H9 (cell line): ENCODE measurements at regions not wholly inside any gene's neighbourhood (a gene's known extent, or its start where the extent isn't known, plus 50 kb on each side); places are given as distances from the start of the nearest gene placed in this dataset.

ENCODE experiments used
- DNase-seq: peaks from one replicate; pipeline ENCODE4 v3.0.0-alpha.2; 2017
- H2AFZ ChIP-seq: one replicate; pipeline ENCODE4 v1.6.1; 2013; ENCODE audit warnings: mild to moderate bottlenecking, low read length, control low read depth, moderate library complexity
- H2AK5ac ChIP-seq: 2 replicates; pipeline ENCODE4 v1.6.1; 2013; ENCODE audit warnings: low read length, control low read depth, mixed read lengths; ENCODE audit not compliant: insufficient read length
- H2BK120ac ChIP-seq: one replicate; pipeline ENCODE4 v1.6.1; 2013; ENCODE audit warnings: low read depth, mild to moderate bottlenecking, low read length, control low read depth, inconsistent platforms; ENCODE audit not compliant: poor library complexity, severe bottlenecking
- H2BK12ac ChIP-seq: 2 replicates; pipeline ENCODE4 v1.6.1; 2013; ENCODE audit warnings: low read length, control low read depth, mixed read lengths, low read depth; ENCODE audit not compliant: insufficient read length
- H2BK15ac ChIP-seq: 2 replicates; pipeline ENCODE4 v1.6.1; 2013; ENCODE audit warnings: low read depth, low read length, control low read depth
- H2BK20ac ChIP-seq: one replicate; pipeline ENCODE4 v1.6.1; 2013; ENCODE audit warnings: low read depth, mild to moderate bottlenecking, low read length, control low read depth, inconsistent platforms; ENCODE audit not compliant: poor library complexity, severe bottlenecking
- H2BK5ac ChIP-seq: 2 replicates; pipeline ENCODE4 v1.6.1; 2013; ENCODE audit warnings: low read length, control low read depth, mixed read lengths; ENCODE audit not compliant: insufficient read length
- H3K14ac ChIP-seq: 2 replicates; pipeline ENCODE4 v1.6.1; 2013; ENCODE audit warnings: low read length, control low read depth; ENCODE audit not compliant: insufficient read depth
- H3K18ac ChIP-seq: 2 replicates; pipeline ENCODE4 v1.6.1; 2013; ENCODE audit warnings: low read depth, mild to moderate bottlenecking, mixed read lengths, low read length, control low read depth; ENCODE audit not compliant: insufficient read length
- H3K23ac ChIP-seq: 2 replicates; pipeline ENCODE4 v1.6.1; 2013; ENCODE audit warnings: low read length, control low read depth, mixed read lengths, low read depth; ENCODE audit not compliant: insufficient read length
- H3K23me2 ChIP-seq: 2 replicates; pipeline ENCODE4 v1.6.1; 2013; ENCODE audit warnings: low read depth, mild to moderate bottlenecking, mixed read lengths, low read length, control low read depth; ENCODE audit not compliant: insufficient read length, poor library complexity, severe bottlenecking
- H3K27ac ChIP-seq: 2 replicates; pipeline ENCODE4 v1.5.1; 2013; ENCODE audit warnings: low read length, control low read depth, mixed read lengths, low read depth; ENCODE audit not compliant: insufficient read length
- H3K27me3 ChIP-seq: 2 replicates; pipeline ENCODE4 v1.6.1; 2013; ENCODE audit warnings: low read length, control low read depth, inconsistent platforms; ENCODE audit not compliant: insufficient read depth
- H3K4ac ChIP-seq: 2 replicates; pipeline ENCODE4 v1.6.1; 2013; ENCODE audit warnings: low read depth, mild to moderate bottlenecking, control low read depth, inconsistent platforms, low read length, moderate library complexity
- H3K4me1 ChIP-seq: 2 replicates; pipeline ENCODE4 v1.6.1; 2013; ENCODE audit warnings: low read length, control low read depth, inconsistent platforms; ENCODE audit not compliant: insufficient read depth
- H3K4me2 ChIP-seq: 2 replicates; pipeline ENCODE4 v1.6.1; 2013; ENCODE audit warnings: low read length, control low read depth, mixed read lengths; ENCODE audit not compliant: insufficient read length, insufficient read depth
- H3K56ac ChIP-seq: 2 replicates; pipeline ENCODE4 v1.6.1; 2013; ENCODE audit warnings: low read depth, mild to moderate bottlenecking, mixed read lengths, low read length, control low read depth; ENCODE audit not compliant: insufficient read length
- H3K79me1 ChIP-seq: 2 replicates; pipeline ENCODE4 v1.6.1; 2013; ENCODE audit warnings: low read depth, mild to moderate bottlenecking, moderate library complexity, low read length, control low read depth, inconsistent platforms; ENCODE audit not compliant: insufficient read depth, poor library complexity, severe bottlenecking
- H3K79me2 ChIP-seq: 2 replicates; pipeline ENCODE4 v1.6.1; 2013; ENCODE audit warnings: low read length, control low read depth, inconsistent platforms; ENCODE audit not compliant: insufficient read depth
- H3K9ac ChIP-seq: 2 replicates; pipeline ENCODE4 v1.6.1; 2013; ENCODE audit warnings: low read length, control low read depth, mixed read lengths; ENCODE audit not compliant: insufficient read length; ENCODE audit errors: extremely low read depth
- H3K9me3 ChIP-seq: one replicate; pipeline ENCODE4 v1.6.1; 2013; ENCODE audit warnings: low read depth, low read length, inconsistent platforms; ENCODE audit not compliant: control insufficient read depth
- H3T11ph ChIP-seq: one replicate; pipeline ENCODE4 v1.6.1; 2013; ENCODE audit warnings: mild to moderate bottlenecking, low read length, control low read depth, inconsistent platforms
- H4K20me1 ChIP-seq: one replicate; pipeline ENCODE4 v1.6.1; 2013; ENCODE audit not compliant: control insufficient read depth, insufficient read length, insufficient read depth
- H4K5ac ChIP-seq: 2 replicates; pipeline ENCODE4 v1.6.1; 2013; ENCODE audit warnings: low read depth, mild to moderate bottlenecking, mixed read lengths, low read length, control low read depth; ENCODE audit not compliant: insufficient read length
- H4K8ac ChIP-seq: replicated peaks from 2 replicates; pipeline ENCODE4 v1.6.1; 2013; ENCODE audit warnings: low read length, control low read depth, mixed read lengths, low read depth; ENCODE audit not compliant: insufficient read length
- H4K91ac ChIP-seq: 2 replicates; pipeline ENCODE4 v1.6.1; 2013; ENCODE audit warnings: low read depth, mild to moderate bottlenecking, moderate library complexity, mixed read lengths, low read length, control low read depth; ENCODE audit not compliant: insufficient read length
- H3K27ac Mint-ChIP-seq, 3 experiments: 2 replicates in 2 of 3; 3 replicates in 1 of 3; pipeline ENCODE4 v1.8.0; 2020 to 2021; ENCODE audit warnings: mixed read lengths in 3 of 3, mild to moderate bottlenecking in 1 of 3, moderate library complexity in 1 of 3
- H3K27me3 Mint-ChIP-seq: 2 replicates; pipeline ENCODE4 v1.8.0; 2021; ENCODE audit warnings: low read depth, mild to moderate bottlenecking, moderate library complexity, mixed read lengths
- H3K36me3 Mint-ChIP-seq, 3 experiments: 2 replicates in 2 of 3; 3 replicates in 1 of 3; pipeline ENCODE4 v1.8.0; 2020 to 2021; ENCODE audit warnings: low read depth in 3 of 3, mixed read lengths in 3 of 3; ENCODE audit not compliant: insufficient read depth in 1 of 3
- H3K4me1 Mint-ChIP-seq, 2 experiments: 2 replicates each; pipeline ENCODE4 v1.8.0; 2020; ENCODE audit warnings: mixed read lengths in 2 of 2
- H3K4me3 Mint-ChIP-seq, 2 experiments: 2 replicates in 1 of 2; 3 replicates in 1 of 2; pipeline ENCODE4 v1.8.0; 2020 to 2021; ENCODE audit warnings: mild to moderate bottlenecking in 2 of 2, mixed read lengths in 2 of 2, moderate library complexity in 1 of 2
- H3K9me3 Mint-ChIP-seq, 2 experiments: 2 replicates in 1 of 2; 3 replicates in 1 of 2; pipeline ENCODE4 v1.8.0; 2020; ENCODE audit warnings: mild to moderate bottlenecking in 2 of 2, mixed read lengths in 2 of 2, moderate library complexity in 1 of 2
- WGBS: extraction: QIAGEN DNeasy Blood & Tissue Kit; methylation state at CpG from one replicate; pipeline ENCODE4 v1.1.7; 2013; ENCODE audit warnings: missing lambda C conversion rate, low lambda C conversion rate, mixed read lengths; ENCODE audit not compliant: insufficient read length; ENCODE audit errors: extremely low coverage; 5-methylcytosine and 5-hydroxymethylcytosine counted together
- TF ChIP-seq, protein P1 (sequence below): fragments of 200-600 bp; sonication (generic); conservative IDR thresholded peaks from 3 replicates; pipeline ENCODE4 v1.8.0; 2021; ENCODE audit warnings: antibody characterized with exemption, mild to moderate bottlenecking

- DNase-seq, result no peak
- Mint-ChIP-seq H3K27me3 (no peaks in the 10 kb centered on the region), H3K27ac (no peak overlapping the region), H3K36me3 (no peaks in the 10 kb centered on the region; a peak in 1 of 7 replicates), H3K9me3 (no peaks in the 10 kb centered on the region; a peak in 1 of 5 replicates), H3K4me3 (no peak overlapping the region), H3K4me1 (peaks cover under 1 to 3% of the 10 kb centered on the region in 2 experiments; a peak in 2 of 4 replicates)
- Histone ChIP-seq H2AK5ac (no peak overlapping the region), H4K20me1 (no peaks in the 10 kb centered on the region), H2BK12ac (no peak overlapping the region), H3K4me2 (no peak overlapping the region), H2BK15ac (no peak overlapping the region), H3K9ac (no peak overlapping the region), H2BK20ac (no peak overlapping the region), H4K91ac (no peak overlapping the region), H3K23me2 (no peaks in the 10 kb centered on the region), H3K23ac (no peak overlapping the region), H3K14ac (no peak overlapping the region), H4K5ac (no peak overlapping the region), H3K56ac (no peak overlapping the region), H3K79me1 (no peaks in the 10 kb centered on the region), H3K27me3 (no peaks in the 10 kb centered on the region), H3K9me3 (no peaks in the 10 kb centered on the region), H3K18ac (no peak overlapping the region), H3T11ph (no peak overlapping the region), H3K4ac (no peak overlapping the region), H4K8ac (no peak overlapping the region), H2BK5ac (no peak overlapping the region), H3K27ac (no peak overlapping the region), H2BK120ac (no peak overlapping the region), H3K4me1 (0 out of 2 replicates have a peak, but pooled peaks cover under 1% of the 10 kb centered on the region), H2AFZ (no peak overlapping the region), H3K79me2 (no peaks in the 10 kb centered on the region)
- TF ChIP-seq, protein P1, sequence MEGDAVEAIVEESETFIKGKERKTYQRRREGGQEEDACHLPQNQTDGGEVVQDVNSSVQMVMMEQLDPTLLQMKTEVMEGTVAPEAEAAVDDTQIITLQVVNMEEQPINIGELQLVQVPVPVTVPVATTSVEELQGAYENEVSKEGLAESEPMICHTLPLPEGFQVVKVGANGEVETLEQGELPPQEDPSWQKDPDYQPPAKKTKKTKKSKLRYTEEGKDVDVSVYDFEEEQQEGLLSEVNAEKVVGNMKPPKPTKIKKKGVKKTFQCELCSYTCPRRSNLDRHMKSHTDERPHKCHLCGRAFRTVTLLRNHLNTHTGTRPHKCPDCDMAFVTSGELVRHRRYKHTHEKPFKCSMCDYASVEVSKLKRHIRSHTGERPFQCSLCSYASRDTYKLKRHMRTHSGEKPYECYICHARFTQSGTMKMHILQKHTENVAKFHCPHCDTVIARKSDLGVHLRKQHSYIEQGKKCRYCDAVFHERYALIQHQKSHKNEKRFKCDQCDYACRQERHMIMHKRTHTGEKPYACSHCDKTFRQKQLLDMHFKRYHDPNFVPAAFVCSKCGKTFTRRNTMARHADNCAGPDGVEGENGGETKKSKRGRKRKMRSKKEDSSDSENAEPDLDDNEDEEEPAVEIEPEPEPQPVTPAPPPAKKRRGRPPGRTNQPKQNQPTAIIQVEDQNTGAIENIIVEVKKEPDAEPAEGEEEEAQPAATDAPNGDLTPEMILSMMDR, result no peak
- WGBS, result no CpG with 5 or more reads among the region's 2 CpGs
These were observed 591.0 kb downstream of the DHX35 start for GRCh38 chr20:39553120-39553519.
